ENCODE measurements at regions not wholly inside any gene's neighbourhood (a gene's known extent, or its start where the extent isn't known, plus 50 kb on each side); places are given as distances from the start of the nearest gene placed in this dataset.

DNA sequence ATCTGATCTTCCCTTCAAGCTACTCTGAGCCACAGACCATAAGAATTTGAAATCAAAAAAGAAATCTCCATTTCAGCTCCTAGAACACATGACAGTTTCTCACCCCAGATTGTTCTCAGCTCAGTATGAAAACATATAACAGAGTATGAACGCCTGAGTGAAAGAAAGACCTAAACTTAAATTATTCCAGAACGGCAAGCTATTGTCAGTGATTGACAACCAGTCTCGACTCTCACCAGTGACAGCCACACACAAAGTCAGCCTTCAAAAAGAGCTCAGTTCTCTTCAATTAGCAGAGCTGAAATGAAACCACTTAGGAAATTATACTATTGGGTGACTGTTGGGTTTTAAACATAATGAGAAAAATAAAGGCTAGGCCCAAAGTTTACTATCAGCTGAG, 312.8 kb downstream of the OMA1 start:
- TF ChIP-seq, protein P1, sequence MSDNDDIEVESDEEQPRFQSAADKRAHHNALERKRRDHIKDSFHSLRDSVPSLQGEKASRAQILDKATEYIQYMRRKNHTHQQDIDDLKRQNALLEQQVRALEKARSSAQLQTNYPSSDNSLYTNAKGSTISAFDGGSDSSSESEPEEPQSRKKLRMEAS (IDR thresholded peaks at IDR 0.05): no peak
- TF ChIP-seq, protein P2, sequence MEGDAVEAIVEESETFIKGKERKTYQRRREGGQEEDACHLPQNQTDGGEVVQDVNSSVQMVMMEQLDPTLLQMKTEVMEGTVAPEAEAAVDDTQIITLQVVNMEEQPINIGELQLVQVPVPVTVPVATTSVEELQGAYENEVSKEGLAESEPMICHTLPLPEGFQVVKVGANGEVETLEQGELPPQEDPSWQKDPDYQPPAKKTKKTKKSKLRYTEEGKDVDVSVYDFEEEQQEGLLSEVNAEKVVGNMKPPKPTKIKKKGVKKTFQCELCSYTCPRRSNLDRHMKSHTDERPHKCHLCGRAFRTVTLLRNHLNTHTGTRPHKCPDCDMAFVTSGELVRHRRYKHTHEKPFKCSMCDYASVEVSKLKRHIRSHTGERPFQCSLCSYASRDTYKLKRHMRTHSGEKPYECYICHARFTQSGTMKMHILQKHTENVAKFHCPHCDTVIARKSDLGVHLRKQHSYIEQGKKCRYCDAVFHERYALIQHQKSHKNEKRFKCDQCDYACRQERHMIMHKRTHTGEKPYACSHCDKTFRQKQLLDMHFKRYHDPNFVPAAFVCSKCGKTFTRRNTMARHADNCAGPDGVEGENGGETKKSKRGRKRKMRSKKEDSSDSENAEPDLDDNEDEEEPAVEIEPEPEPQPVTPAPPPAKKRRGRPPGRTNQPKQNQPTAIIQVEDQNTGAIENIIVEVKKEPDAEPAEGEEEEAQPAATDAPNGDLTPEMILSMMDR (IDR thresholded peaks at IDR 0.05; ENCODE audit: low read depth, low read length, missing input control): no peak
- TF ChIP-seq TAF1 (conservative IDR thresholded peaks at IDR 0.05) (no peak), REST (IDR thresholded peaks at IDR 0.05) (no peak), HNF4A (conservative IDR thresholded peaks at IDR 0.05) (no peak), EGR1 (IDR thresholded peaks at IDR 0.05; ENCODE audit: low read depth in 2 of 2) (no peak), GABPA (IDR thresholded peaks at IDR 0.05 in 1 of 2, conservative IDR thresholded peaks at IDR 0.05 in 1 of 2) (no peak), JUND (IDR thresholded peaks at IDR 0.05) (no peak), YY1 (IDR thresholded peaks at IDR 0.05) (no peak), RAD21 (IDR thresholded peaks at IDR 0.05) (no peak), RXRA (IDR thresholded peaks at IDR 0.05) (no peak), NR2F2 (IDR thresholded peaks at IDR 0.05) (no peak)
- TF ChIP-seq, protein P3, sequence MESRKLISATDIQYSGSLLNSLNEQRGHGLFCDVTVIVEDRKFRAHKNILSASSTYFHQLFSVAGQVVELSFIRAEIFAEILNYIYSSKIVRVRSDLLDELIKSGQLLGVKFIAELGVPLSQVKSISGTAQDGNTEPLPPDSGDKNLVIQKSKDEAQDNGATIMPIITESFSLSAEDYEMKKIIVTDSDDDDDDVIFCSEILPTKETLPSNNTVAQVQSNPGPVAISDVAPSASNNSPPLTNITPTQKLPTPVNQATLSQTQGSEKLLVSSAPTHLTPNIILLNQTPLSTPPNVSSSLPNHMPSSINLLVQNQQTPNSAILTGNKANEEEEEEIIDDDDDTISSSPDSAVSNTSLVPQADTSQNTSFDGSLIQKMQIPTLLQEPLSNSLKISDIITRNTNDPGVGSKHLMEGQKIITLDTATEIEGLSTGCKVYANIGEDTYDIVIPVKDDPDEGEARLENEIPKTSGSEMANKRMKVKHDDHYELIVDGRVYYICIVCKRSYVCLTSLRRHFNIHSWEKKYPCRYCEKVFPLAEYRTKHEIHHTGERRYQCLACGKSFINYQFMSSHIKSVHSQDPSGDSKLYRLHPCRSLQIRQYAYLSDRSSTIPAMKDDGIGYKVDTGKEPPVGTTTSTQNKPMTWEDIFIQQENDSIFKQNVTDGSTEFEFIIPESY (IDR thresholded peaks at IDR 0.05): no peak
- TF ChIP-seq, protein P4, sequence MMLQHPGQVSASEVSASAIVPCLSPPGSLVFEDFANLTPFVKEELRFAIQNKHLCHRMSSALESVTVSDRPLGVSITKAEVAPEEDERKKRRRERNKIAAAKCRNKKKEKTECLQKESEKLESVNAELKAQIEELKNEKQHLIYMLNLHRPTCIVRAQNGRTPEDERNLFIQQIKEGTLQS (IDR thresholded peaks at IDR 0.05): no peak

Measured in liver (tissue), 3 donors.